Ovary (tissue), 7 donors: ENCODE measurements at regions not wholly inside any gene's neighbourhood (a gene's known extent, or its start where the extent isn't known, plus 50 kb on each side); places are given as distances from the start of the nearest gene placed in this dataset.
"Not testable (repeated sequence)": the region's sequence is repeated elsewhere in the genome, so short reads cannot be mapped to it uniquely, and the experiment has no call there.

Experiments
- DNase-seq, 5 donors: peaks; one replicate each; pipeline ENCODE4 v3.0.0-alpha.2; 2019 to 2020
- H3K27ac ChIP-seq, 2 donors: fragments of 200-600 bp; one replicate each; pipeline versions ENCODE4 v1.5.1 to v1.8.0; 2019 to 2022
- H3K27me3 ChIP-seq: fragments of 200-600 bp; one replicate; pipeline ENCODE4 v1.8.0; 2022
- H3K36me3 ChIP-seq: fragments of 200-600 bp; sonication (generic); one replicate; pipeline ENCODE4 v1.5.1; 2019
- H3K4me1 ChIP-seq: one replicate; pipeline ENCODE4 v1.8.1; 2013; ENCODE audit warnings: mild to moderate bottlenecking, moderate library complexity; ENCODE audit not compliant: insufficient read depth
- H3K4me3 ChIP-seq: fragments of 200-600 bp; sonication (generic); one replicate; pipeline ENCODE4 v1.5.1; 2017
- H3K9me3 ChIP-seq, 2 donors: fragments of 200-600 bp in 1 of 2; sonication (generic) in 1 of 2; one replicate each; pipeline versions ENCODE4 v1.5.1 to v1.8.1; 2013 to 2019; ENCODE audit warnings: mild to moderate bottlenecking in 1 of 2, moderate library complexity in 1 of 2
- EP300 ChIP-seq: sonication (generic); formaldehyde crosslinking; IDR thresholded peaks from one replicate; pipeline ENCODE4 v1.6.1; 2017; ENCODE audit warnings: antibody characterized with exemption
- POLR2A ChIP-seq: fragments of 450-650 bp; IDR thresholded peaks from one replicate; pipeline ENCODE4 v1.6.1; 2017; ENCODE audit warnings: antibody characterized with exemption, mild to moderate bottlenecking, moderate library complexity
- WGBS, 3 donors: extraction: QIAGEN DNeasy Blood & Tissue Kit in 1 of 3; methylation state at CpG; one replicate each; pipeline versions ENCODE4 v1.1.5 to v1.1.7; 2013 to 2017; 5-methylcytosine and 5-hydroxymethylcytosine counted together
- intact Hi-C, 4 donors: fragments of 100-400 bp; cut with DNase I; formaldehyde crosslinking; loops; one replicate each; pipeline versions ENCODE4 v1.11.0 to v1.15.1; 2022 to 2023
- TF ChIP-seq, protein P1 (sequence below), 3 donors: fragments of 450-650 bp in 2 of 3; fragments of 200-600 bp in 1 of 3; IDR thresholded peaks; one replicate each; pipeline versions ENCODE4 v1.5.1 to v1.8.0; 2016 to 2022; ENCODE audit warnings: antibody characterized with exemption in 3 of 3, mild to moderate bottlenecking in 1 of 3
- donor health status: DM: no; HTN: no; CAD: no; lungs with moderate emphysema.
- donor health status: DM: no; HTN: no; CAD: no.
- donor health status: Bipolar disorder and iron deficiency.
- donor health status: DM: no; HTN: no; CAD: no.
- donor health status: DM: yes; HTN: yes; CAD: no.

DNA sequence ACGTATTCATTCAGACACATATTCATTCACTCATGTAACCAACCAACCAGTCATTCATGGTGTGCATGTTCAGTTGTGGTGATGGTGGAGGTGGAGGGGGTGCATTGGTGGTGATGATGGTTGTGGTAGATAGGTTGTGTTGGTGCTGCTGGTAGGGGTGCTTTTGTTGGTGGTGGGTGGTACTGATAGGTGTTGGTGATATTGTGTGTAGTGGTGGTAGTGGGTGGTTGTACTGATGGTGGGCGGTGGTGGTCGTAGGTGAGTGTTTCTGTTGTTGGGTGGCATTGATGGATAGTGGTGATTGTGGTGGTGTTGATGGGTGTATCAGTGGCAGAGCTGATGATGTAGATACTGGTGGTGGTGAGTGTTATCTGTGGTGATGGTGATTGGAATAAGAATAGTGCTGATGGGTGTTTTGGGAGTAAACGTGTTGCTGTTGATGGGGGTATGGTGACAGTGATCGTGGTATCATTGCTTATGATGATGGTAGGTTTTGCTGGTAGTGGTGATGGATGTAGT, 59.8 kb upstream of the SHB start:
- Histone ChIP-seq H3K27ac (no peak overlapping the region), H3K9me3 (no peaks in the 10 kb centered on the region), H3K36me3 (no peaks in the 10 kb centered on the region), H3K27me3 (no peaks in the 10 kb centered on the region), H3K4me3 (no peak overlapping the region), H3K4me1 (no peaks in the 10 kb centered on the region)
- DNase-seq, result no peak
- intact Hi-C loops, result loop anchor here in 2 of 4 donors (5.0 to 10.0 kb wide), 2 partner anchors 38 to 56 kb away; no protein-coding TSS in a partner anchor
- TF ChIP-seq, protein P1, sequence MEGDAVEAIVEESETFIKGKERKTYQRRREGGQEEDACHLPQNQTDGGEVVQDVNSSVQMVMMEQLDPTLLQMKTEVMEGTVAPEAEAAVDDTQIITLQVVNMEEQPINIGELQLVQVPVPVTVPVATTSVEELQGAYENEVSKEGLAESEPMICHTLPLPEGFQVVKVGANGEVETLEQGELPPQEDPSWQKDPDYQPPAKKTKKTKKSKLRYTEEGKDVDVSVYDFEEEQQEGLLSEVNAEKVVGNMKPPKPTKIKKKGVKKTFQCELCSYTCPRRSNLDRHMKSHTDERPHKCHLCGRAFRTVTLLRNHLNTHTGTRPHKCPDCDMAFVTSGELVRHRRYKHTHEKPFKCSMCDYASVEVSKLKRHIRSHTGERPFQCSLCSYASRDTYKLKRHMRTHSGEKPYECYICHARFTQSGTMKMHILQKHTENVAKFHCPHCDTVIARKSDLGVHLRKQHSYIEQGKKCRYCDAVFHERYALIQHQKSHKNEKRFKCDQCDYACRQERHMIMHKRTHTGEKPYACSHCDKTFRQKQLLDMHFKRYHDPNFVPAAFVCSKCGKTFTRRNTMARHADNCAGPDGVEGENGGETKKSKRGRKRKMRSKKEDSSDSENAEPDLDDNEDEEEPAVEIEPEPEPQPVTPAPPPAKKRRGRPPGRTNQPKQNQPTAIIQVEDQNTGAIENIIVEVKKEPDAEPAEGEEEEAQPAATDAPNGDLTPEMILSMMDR (IDR thresholded peaks at IDR 0.05), result no peak
- TF ChIP-seq POLR2A (no peak), EP300 (no peak)
- WGBS, 3 donors, result 94 to 97% (median 96%) methylated on average over 5 of the region's 5 CpGs

- Histone ChIP-seq H3K36me3 (no peaks in the 10 kb centered on the region), H3K27me3 (no peaks in the 10 kb centered on the region), H3K4me3 (no peak overlapping the region), H3K4me1 (no peaks in the 10 kb centered on the region), H3K9me3 (no peaks in the 10 kb centered on the region), H3K27ac (no peak overlapping the region)
- TF ChIP-seq, protein P1 (IDR thresholded peaks at IDR 0.05), result no peak
- TF ChIP-seq POLR2A (no peak), EP300 (no peak)
- DNase-seq, result no peak
- intact Hi-C loops, result loop anchor here in 2 of 4 donors (5.0 to 10.0 kb wide), 2 partner anchors 40 to 57 kb away; no protein-coding TSS in a partner anchor
- WGBS, 3 donors, result 60 to 70% (median 64%) methylated on average over 6 of the region's 6 CpGs
Measured at GRCh38 chr9:38127271-38127839, 58.3 kb upstream of the SHB start.

DNA sequence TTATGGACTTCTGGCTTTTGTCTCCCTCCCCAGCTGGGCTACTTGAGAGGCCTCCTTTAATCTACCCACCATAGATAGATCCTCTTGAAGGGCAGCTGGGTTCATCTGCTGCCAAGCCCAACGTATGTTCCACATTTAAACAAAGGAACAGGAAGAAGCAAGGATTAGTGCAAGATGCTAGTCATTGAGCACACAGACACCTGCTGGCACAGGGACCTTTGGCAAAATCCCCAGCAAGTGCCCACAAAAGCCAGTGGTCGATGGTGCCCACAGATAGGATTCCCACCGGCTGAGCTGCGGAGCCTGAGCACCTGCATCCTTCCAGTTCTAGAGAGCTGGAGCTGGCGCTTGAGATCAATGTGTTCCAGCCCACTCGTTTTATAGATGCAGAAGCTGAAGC, 57.7 kb upstream of the SHB start:
- no peaks in the 10 kb centered on the region for H3K27me3 ChIP-seq
- DNase-seq, result no peak
- H3K9me3 ChIP-seq, result no peaks in the 10 kb centered on the region
- H3K36me3 ChIP-seq, result no peaks in the 10 kb centered on the region
- H3K4me3 ChIP-seq, result no peak overlapping the region
- TF ChIP-seq, protein P1 (IDR thresholded peaks at IDR 0.05), result no peak
- TF ChIP-seq EP300 (no peak), POLR2A (no peak)
- no peak overlapping the region for H3K27ac ChIP-seq
- intact Hi-C loops, result loop anchor here in 2 of 4 donors (5.0 to 10.0 kb wide), 2 partner anchors 41 to 58 kb away; no protein-coding TSS in a partner anchor
- no peaks in the 10 kb centered on the region for H3K4me1 ChIP-seq
- WGBS, 3 donors, result 75 to 78% (median 75%) methylated on average over 6 of the region's 6 CpGs

GRCh38 chr9:38125889-38126288, 56.9 kb upstream of the SHB start:
- Histone ChIP-seq H3K36me3 (no peaks in the 10 kb centered on the region), H3K4me3 (no peak overlapping the region), H3K27me3 (no peaks in the 10 kb centered on the region), H3K27ac (no peak overlapping the region), H3K4me1 (no peaks in the 10 kb centered on the region), H3K9me3 (no peaks in the 10 kb centered on the region)
- WGBS, 3 donors, result 77 to 86% (median 83%) methylated on average over 7 of the region's 7 CpGs
- DNase-seq, result no peak
- intact Hi-C loops, result loop anchor here in 2 of 4 donors (5.0 to 10.0 kb wide), 2 partner anchors 41 to 59 kb away; no protein-coding TSS in a partner anchor
- no peak for TF ChIP-seq EP300
- TF ChIP-seq, protein P1 (IDR thresholded peaks at IDR 0.05), result no peak
- no peak for TF ChIP-seq POLR2A

DNA sequence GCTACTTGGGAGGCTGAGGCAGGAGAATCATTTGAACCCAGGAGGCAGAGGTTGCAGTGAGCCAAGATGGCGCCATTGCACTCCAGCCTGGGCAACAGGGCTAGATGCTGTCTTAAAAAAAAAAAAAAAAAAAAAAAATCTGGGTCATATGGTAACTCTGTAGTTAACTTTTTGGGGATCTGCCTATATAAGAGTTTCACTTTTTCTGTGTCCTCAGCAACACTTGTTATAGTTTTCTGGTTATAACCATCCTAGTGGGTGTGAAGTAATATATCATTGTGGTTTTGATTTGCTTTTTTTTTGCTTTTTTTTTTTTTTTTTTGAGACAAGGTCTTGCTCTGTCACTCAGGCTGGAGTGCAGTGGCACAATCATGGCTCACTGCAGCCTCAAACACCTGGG, 54.3 kb upstream of the SHB start:
- H3K27me3 ChIP-seq, H3K9me3 ChIP-seq, H3K36me3 ChIP-seq, H3K4me3 ChIP-seq, H3K4me1 ChIP-seq, H3K27ac ChIP-seq, DNase-seq: not testable (repeated sequence)
- intact Hi-C loops, result loop anchor here in 1 of 4 donors (10.0 kb wide), 1 partner anchor 61 kb away; no protein-coding TSS in a partner anchor
- 60 to 89% (median 83%) methylated on average over 1 of the region's 1 CpG for WGBS, 3 donors
